ENCODE measurements at regions not wholly inside any gene's neighbourhood (a gene's known extent, or its start where the extent isn't known, plus 50 kb on each side); places are given as distances from the start of the nearest gene placed in this dataset.

- Mint-ChIP-seq H3K36me3 (ENCODE audit: low read depth) (peaks cover 28% of the 10 kb centered on the region; the same call in 2 of the 3 replicates), H3K9me3 (peaks cover 23% of the 10 kb centered on the region), H3K27me3 (ENCODE audit: insufficient read depth, low read depth, poor library complexity) (no peaks in the 10 kb centered on the region), H3K4me1 (peaks cover 12% of the 10 kb centered on the region), H3K27ac (no peak overlapping the region; the same call in 1 of the 2 replicates), H3K4me3 (no peak overlapping the region)
- ATAC-seq, result no peak
- Histone ChIP-seq H3K4me2 (no peak overlapping the region), H3K4me1 (ENCODE audit: insufficient read depth) (peaks cover 12% of the 10 kb centered on the region), H3K9me2 (ENCODE audit: insufficient read depth) (no peaks in the 10 kb centered on the region), H4K20me1 (replicated peaks; ENCODE audit: insufficient read depth) (no peaks in the 10 kb centered on the region), H3K4me3 (no peak overlapping the region), H3F3A (replicated peaks; ENCODE audit: low read depth) (no peaks in the 10 kb centered on the region), H3K27me3 (ENCODE audit: insufficient read depth) (no peaks in the 10 kb centered on the region), H2AFZ (no peak overlapping the region), H3K27ac (ENCODE audit: low read depth) (no peak overlapping the region), H3K36me3 (ENCODE audit: insufficient read depth) (no peaks in the 10 kb centered on the region), H3K79me2 (replicated peaks; ENCODE audit: insufficient read depth) (no peaks in the 10 kb centered on the region)
- TF ChIP-seq, protein P1, sequence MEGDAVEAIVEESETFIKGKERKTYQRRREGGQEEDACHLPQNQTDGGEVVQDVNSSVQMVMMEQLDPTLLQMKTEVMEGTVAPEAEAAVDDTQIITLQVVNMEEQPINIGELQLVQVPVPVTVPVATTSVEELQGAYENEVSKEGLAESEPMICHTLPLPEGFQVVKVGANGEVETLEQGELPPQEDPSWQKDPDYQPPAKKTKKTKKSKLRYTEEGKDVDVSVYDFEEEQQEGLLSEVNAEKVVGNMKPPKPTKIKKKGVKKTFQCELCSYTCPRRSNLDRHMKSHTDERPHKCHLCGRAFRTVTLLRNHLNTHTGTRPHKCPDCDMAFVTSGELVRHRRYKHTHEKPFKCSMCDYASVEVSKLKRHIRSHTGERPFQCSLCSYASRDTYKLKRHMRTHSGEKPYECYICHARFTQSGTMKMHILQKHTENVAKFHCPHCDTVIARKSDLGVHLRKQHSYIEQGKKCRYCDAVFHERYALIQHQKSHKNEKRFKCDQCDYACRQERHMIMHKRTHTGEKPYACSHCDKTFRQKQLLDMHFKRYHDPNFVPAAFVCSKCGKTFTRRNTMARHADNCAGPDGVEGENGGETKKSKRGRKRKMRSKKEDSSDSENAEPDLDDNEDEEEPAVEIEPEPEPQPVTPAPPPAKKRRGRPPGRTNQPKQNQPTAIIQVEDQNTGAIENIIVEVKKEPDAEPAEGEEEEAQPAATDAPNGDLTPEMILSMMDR (conservative IDR thresholded peaks at IDR 0.05; ENCODE audit: low read depth in 2 of 2), result peak; percentile 33 to 38
- TF ChIP-seq EZH2 (IDR thresholded peaks at IDR 0.05; ENCODE audit: low read depth, unreplicated experiment) (no peak), NANOG (IDR thresholded peaks at IDR 0.05; ENCODE audit: borderline replicate concordance) (no peak)
- TF ChIP-seq, protein P2, sequence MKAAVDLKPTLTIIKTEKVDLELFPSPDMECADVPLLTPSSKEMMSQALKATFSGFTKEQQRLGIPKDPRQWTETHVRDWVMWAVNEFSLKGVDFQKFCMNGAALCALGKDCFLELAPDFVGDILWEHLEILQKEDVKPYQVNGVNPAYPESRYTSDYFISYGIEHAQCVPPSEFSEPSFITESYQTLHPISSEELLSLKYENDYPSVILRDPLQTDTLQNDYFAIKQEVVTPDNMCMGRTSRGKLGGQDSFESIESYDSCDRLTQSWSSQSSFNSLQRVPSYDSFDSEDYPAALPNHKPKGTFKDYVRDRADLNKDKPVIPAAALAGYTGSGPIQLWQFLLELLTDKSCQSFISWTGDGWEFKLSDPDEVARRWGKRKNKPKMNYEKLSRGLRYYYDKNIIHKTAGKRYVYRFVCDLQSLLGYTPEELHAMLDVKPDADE (IDR thresholded peaks at IDR 0.05), result no peak
- DNase-seq (ENCODE audit: low spot score), result peak; percentile 6
These were observed 636.7 kb upstream of the KIF2B start for GRCh38 chr17:53186001-53186400.

GRCh38 chr17:53176629-53177028 is 646.1 kb upstream of the KIF2B start:
- peaks cover 3% of the 10 kb centered on the region; the same call in 1 of the 3 replicates for H3K9me3 Mint-ChIP-seq
- no peak overlapping the region for H3K27ac Mint-ChIP-seq
- H3K4me1 Mint-ChIP-seq, result peaks cover 16% of the 10 kb centered on the region

More at GRCh38 chr17:53176629-53177028, 646.1 kb upstream of the KIF2B start:
- H3K27ac ChIP-seq (ENCODE audit: low read depth), result no peak overlapping the region
- no peaks in the 10 kb centered on the region for H3K9me2 ChIP-seq (ENCODE audit: insufficient read depth)
- H3K27me3 ChIP-seq (ENCODE audit: insufficient read depth), result no peaks in the 10 kb centered on the region
- H3K4me1 ChIP-seq (ENCODE audit: insufficient read depth), result peaks cover 18% of the 10 kb centered on the region
- Mint-ChIP-seq H3K4me3 (no peak overlapping the region), H3K36me3 (ENCODE audit: low read depth) (peaks cover 4% of the 10 kb centered on the region; the same call in 2 of the 3 replicates), H3K27me3 (ENCODE audit: insufficient read depth, low read depth, poor library complexity) (no peaks in the 10 kb centered on the region)
- no peaks in the 10 kb centered on the region for H3F3A ChIP-seq (replicated peaks; ENCODE audit: low read depth)
- no peaks in the 10 kb centered on the region for H4K20me1 ChIP-seq (replicated peaks; ENCODE audit: insufficient read depth)
- DNase-seq (ENCODE audit: low spot score) (no peak), ATAC-seq (no peak)
- H2AFZ ChIP-seq, result no peak overlapping the region
- no peak overlapping the region for H3K4me3 ChIP-seq
- no peaks in the 10 kb centered on the region for H3K36me3 ChIP-seq (ENCODE audit: insufficient read depth)
- no peak for TF ChIP-seq ZNF114 (CRISPR knock-in tag; IDR thresholded peaks at IDR 0.05)
- TF ChIP-seq ZNF331 (CRISPR knock-in tag; IDR thresholded peaks at IDR 0.05; ENCODE audit: low read depth), result no peak
- TF ChIP-seq EZH2 (IDR thresholded peaks at IDR 0.05; ENCODE audit: low read depth, unreplicated experiment), result no peak
- TF ChIP-seq POLR2AphosphoS5 (IDR thresholded peaks at IDR 0.05; ENCODE audit: low read depth), result no peak
- TF ChIP-seq, protein P2 (IDR thresholded peaks at IDR 0.05), result no peak
- TF ChIP-seq NANOG (IDR thresholded peaks at IDR 0.05; ENCODE audit: borderline replicate concordance), result no peak
- no peak for TF ChIP-seq CREB1 (CRISPR knock-in tag; IDR thresholded peaks at IDR 0.05; ENCODE audit: low read depth)
- TF ChIP-seq STAT1 (IDR thresholded peaks at IDR 0.05; ENCODE audit: unreplicated experiment), result no peak
- H3K4me2 ChIP-seq, result no peak overlapping the region
- H3K79me2 ChIP-seq (replicated peaks; ENCODE audit: insufficient read depth), result no peaks in the 10 kb centered on the region

Measured in GM23338 (cell line).